HL-60 (cell line): ENCODE measurements at regions not wholly inside any gene's neighbourhood (a gene's known extent, or its start where the extent isn't known, plus 50 kb on each side); places are given as distances from the start of the nearest gene placed in this dataset.

Experiments used
- CTCF ChIP-seq: IDR thresholded peaks from one replicate; pipeline ENCODE4 v1.5.1; 2011; ENCODE audit warnings: low read length, control low read depth, inconsistent platforms; ENCODE audit not compliant: insufficient read depth
- POLR2AphosphoS5 ChIP-seq: IDR thresholded peaks from 2 replicates; pipeline ENCODE4 v1.6.1; 2012; ENCODE audit warnings: low read depth
- SPI1 ChIP-seq: IDR thresholded peaks from 2 replicates; pipeline ENCODE4 v1.6.1; 2012; ENCODE audit warnings: low read depth, mild to moderate bottlenecking, borderline replicate concordance
- TF ChIP-seq, protein P1 (sequence below): IDR thresholded peaks from 2 replicates; pipeline ENCODE4 v1.6.1; 2012; ENCODE audit warnings: low read depth; ENCODE audit not compliant: insufficient replicate concordance

GRCh38 chr6:19632230-19632629 is 204.9 kb upstream of the ID4 start:
- TF ChIP-seq, protein P1, sequence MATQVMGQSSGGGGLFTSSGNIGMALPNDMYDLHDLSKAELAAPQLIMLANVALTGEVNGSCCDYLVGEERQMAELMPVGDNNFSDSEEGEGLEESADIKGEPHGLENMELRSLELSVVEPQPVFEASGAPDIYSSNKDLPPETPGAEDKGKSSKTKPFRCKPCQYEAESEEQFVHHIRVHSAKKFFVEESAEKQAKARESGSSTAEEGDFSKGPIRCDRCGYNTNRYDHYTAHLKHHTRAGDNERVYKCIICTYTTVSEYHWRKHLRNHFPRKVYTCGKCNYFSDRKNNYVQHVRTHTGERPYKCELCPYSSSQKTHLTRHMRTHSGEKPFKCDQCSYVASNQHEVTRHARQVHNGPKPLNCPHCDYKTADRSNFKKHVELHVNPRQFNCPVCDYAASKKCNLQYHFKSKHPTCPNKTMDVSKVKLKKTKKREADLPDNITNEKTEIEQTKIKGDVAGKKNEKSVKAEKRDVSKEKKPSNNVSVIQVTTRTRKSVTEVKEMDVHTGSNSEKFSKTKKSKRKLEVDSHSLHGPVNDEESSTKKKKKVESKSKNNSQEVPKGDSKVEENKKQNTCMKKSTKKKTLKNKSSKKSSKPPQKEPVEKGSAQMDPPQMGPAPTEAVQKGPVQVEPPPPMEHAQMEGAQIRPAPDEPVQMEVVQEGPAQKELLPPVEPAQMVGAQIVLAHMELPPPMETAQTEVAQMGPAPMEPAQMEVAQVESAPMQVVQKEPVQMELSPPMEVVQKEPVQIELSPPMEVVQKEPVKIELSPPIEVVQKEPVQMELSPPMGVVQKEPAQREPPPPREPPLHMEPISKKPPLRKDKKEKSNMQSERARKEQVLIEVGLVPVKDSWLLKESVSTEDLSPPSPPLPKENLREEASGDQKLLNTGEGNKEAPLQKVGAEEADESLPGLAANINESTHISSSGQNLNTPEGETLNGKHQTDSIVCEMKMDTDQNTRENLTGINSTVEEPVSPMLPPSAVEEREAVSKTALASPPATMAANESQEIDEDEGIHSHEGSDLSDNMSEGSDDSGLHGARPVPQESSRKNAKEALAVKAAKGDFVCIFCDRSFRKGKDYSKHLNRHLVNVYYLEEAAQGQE, result no peak
- TF ChIP-seq CTCF (no peak), POLR2AphosphoS5 (no peak), SPI1 (no peak)
